OCI-M2 (cell line): ENCODE measurements at regions not wholly inside any gene's neighbourhood (a gene's known extent, or its start where the extent isn't known, plus 50 kb on each side); places are given as distances from the start of the nearest gene placed in this dataset.
"Not testable (repeated sequence)": the region's sequence is repeated elsewhere in the genome, so short reads cannot be mapped to it uniquely, and the experiment has no call there.

Source experiments
- DNase-seq: peaks from one replicate; lab custom pipeline; 2025; ENCODE audit not compliant: unreplicated experiment; lab: John Stamatoyannopoulos, UW

DNA sequence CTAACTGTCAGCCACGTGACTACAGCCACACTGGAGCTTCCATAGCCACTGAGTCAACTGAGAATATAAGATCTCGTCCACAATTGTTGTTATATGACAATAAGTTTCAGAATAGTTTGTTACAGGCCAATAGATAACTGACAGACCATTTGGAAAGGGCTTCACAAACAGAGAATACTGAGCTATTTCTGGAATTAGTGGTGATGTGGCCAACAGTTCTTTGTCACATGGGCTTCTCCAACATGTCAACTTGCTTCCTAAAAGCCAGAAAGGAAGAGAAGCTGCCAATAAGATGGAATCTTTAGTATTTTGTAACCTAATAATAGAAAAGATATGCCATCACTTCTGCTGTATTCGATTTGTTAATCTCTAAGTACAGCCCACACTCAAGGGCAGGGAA, 1220.4 kb downstream of the CDH8 start:
- DNase-seq = no peak

DNA sequence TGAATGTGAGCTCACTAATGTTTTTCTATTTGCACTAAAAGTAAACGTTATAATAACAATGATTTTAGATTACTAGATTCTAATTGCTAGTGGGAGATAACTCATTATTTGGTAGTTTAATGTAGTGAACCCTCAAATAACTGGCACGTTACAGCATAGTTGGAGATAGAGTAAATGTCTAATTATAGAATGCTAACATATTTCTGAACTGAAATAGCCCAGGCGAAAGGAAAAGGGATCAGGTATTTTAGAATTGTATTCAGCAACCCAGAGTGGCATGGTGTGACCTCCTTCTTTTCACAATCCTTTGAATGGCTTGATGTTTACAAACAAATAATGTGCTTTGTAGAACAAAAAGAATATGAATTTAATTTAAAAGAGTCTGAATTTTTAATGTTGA, 1221.2 kb downstream of the CDH8 start:
- DNase-seq = no peak

DNA sequence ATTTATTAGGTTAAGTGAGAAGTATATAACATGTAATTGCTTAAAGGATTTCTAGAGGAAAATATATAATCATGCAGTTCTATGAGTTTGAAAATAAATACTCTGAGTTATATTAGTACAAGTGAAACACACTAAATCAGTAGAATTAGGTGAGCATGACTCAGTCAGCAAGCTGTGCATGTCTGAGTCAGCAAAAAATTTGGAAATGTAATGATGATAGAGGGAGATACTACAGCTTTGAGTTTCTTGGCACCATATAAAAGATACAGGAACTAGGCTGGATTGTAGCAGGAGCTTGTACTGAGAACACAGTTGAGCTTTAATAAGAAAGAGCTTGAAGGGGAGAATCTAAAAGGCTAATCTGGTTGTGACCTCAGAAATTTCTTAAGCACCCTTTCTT, 1224.6 kb downstream of the CDH8 start:
- DNase-seq = no peak

DNA sequence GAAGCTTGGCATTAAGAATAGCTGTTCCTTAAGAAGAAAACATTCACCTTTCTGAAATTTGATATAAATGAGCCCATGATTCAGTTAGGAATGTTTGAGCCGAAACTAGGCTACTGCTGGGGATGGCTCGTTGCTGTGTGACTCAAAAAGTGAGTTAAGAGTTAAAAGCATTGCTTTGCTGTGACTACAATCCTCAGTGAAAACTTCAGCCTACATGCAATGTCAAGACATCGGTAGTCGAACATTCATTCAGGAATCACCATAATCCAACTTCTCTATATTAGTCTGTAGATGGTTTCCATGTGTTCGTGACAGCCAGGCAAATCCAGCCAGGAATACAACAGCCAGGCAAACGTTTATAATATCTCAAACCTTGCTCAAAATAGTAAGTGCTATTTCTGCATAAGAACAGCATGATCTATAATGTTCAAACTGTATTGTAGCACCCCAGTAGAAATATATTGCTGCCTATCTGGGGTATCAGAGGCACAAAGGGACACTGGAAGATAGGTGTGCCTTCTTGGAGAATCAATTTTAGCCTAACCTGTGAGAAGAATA, 1225.1 kb downstream of the CDH8 start:
- no peak for DNase-seq

DNA sequence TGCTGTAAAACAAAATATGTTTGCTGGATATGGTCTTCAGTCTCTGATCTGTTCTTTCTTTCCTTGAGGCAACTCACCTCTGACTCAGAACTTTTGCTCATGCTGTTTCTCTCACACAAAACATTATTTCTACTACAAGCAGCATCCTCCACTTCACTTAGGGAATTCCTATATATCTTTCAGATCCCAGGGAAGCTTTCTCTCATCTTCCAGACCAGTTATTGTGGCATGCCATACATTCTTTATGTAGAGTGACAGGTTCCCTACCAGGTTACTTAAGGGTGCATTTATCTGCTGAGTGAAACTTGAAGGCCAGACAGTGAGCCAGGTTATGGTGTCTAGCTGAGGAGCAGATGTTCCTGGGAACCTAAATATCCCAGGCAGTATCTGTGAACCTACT, 1226.0 kb downstream of the CDH8 start:
- DNase-seq = no peak

DNA sequence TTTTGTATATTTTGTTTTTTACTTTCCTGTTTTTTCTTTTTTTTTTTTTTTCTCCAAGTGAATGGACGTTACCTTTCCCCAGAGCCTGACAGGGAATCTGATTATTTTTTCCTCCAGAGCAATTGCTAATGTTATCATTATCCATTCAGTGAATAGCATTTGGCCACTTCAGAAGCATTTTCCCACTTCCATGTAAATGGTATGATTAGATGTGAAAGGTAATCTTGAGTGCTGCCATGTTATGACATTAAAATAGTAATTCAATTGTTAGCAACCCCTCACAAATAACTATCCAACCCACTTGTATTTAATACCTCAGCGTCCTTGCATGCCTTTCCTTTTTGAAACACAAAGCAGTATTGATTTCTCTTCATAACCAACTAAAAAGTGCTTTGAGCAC, 1243.8 kb downstream of the CDH8 start:
- no peak for DNase-seq

DNA sequence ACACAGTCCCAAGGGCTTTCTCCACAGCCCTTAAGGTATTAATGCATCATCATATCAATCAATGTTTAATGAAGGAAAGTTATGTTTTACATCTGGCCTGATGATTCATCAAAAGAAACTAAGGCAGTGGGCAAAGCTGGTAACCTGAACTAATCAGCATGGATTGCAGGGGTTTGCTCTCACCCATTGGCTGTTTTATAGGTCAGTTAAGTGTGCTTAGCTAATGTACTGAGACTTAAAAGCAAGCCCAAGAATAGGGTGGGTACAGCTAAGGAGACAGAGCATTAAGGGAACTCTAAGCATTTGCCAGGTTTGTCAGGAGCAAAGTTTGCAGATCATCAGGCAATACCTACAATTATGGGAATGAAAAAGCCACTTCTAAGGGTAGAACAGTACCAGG, 1247.6 kb downstream of the CDH8 start:
- no peak for DNase-seq

DNA sequence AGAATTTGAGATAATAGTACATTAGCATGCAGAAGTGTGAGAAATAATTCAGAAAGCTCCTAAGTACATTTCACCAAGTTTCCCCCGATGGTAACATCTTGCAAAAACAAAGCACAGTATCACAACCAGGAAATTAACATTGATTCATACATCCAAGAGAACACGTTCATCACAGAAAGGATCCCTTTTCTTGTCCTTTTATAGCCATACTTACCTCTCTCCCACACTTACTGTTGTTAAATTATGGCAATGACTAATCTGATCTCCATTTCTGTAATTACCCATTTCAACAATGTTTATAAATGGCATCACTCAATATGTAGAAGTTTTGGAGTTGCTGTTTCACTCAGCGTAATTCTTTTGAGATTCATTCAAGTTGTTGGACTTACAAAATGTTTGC, 1260.0 kb downstream of the CDH8 start:
- no peak for DNase-seq

DNA sequence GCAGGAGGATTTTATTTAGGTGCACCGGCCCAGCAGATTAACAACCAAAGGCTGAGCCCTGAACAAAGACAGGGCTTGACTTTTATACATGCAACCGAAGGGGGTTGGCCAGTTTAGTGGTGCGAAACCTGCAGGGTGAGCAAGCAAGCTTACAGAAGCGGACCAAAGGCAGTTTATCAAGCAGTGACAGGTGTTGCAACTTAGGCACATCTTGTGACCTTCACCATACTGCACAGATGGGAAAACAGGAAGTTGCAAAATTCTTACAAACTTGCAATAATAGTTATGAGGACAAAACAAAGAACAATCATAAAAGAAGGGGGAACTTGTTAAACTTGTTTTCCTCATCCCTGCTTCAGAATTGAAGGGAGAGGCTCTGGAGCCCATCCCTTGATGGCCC, 1265.1 kb downstream of the CDH8 start:
- no peak for DNase-seq

DNA sequence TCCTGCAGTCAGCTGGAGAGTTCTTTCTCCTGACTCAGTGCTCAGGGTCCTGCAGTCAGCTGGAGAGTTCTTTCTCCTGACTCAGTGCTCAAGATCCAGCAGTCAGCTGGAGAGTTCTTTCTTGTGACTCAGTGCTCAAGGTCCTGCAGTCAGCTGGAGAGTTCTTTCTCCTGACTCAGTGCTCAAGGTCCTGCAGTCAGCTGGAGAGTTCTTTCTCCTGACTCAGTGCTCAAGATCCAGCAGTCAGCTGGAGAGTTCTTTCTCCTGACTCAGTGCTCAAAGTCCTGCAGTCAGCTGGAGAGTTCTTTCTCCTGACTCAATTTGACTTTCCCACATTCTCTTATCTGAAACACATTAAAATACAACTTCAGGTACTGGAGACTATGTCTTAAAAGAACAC, 1265.9 kb downstream of the CDH8 start:
- not testable (repeated sequence) for DNase-seq

DNA sequence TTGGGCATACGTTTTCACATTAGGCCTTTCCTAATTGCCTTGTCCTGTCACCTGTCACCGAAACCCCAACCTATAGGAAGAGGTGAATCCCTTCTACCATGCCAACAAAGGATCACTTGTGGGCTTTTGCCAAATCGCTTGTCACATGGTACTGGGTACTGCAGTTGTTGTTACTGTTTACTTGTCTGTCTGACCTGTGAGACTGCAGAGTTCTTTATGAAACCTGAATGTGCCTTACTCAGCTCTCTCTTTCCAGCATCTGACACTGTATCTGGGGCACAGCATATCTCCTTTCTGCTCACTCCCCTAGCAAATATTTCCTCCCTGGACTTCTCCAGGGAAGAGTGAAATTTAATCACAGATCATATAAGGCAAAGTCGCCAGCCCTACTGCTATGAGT, 1272.4 kb downstream of the CDH8 start:
- no peak for DNase-seq

DNA sequence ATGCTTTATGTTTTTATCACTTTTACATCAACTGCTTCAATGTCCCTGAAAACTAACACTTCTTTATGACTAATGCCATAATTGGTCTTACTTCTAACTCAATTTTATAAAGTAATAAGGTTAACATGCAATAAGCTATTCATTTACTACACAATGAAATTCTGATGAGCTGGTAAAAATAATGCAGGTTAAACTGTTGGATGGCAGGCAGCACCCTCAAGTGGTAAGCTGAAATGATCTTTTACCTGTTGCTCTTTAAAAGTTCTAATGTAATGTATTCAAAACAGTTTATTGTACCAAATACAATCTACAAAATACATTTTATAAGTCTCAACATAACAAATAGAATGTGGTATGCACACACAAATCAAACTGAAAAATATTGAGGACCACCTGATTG, 1280.3 kb downstream of the CDH8 start:
- DNase-seq = no peak

DNA sequence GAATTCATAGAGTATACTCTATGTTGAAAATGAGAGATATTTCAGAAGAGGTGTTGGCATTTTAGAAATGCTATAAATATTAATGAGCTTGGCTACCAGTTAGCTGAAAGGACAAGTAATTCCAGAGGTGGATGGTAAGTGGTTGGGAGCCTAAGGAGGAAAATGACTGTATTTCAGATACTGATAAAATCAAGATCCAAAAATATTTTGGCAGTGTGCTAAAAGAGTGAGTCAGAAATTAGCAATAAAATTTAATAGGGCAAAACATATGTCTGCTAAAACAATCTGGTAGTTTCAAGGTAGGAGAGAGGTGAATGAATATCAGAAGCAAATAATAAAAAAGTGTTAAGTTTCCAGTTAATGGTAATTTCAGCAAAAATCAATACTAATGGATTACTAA, 1287.9 kb downstream of the CDH8 start:
- no peak for DNase-seq

DNA sequence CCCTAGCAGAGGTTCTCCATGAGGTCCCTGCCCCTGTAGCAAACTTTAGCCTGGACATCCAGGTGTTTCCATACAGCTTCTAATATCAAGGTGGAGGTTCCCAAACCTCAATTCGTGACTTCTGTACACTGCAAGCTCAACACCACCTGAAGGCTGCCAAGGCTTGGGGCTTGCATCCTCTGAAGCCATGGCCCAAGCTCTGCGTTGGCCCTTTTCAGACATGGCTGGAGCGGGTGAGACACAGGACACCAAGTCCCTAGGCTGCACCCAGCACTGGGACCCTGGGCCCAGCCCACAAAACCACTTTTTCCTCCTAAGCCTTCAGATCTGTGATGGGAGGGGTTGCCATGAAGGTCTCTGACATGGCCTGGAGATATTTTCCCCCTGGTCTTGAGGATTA, 1292.0 kb downstream of the CDH8 start:
- DNase-seq = no peak

DNA sequence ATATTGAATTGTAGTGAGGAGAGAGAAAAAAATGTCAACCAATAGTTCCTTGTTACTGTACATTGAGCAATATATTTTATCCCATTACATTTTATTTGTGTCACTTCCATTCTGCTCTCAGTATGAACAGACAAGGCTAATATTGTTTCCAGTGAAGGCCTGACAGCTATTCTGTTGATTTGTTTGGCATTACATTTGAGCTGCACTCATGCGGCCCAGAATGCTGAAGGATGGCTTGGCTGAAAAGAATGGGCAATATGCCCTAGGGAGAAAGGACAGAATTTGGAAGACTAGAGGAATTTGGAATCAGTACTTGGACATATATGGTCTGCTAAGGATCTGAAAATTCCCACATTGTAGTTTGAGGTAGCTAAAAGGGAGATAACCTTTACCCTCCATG, 1294.4 kb downstream of the CDH8 start:
- DNase-seq = no peak

DNA sequence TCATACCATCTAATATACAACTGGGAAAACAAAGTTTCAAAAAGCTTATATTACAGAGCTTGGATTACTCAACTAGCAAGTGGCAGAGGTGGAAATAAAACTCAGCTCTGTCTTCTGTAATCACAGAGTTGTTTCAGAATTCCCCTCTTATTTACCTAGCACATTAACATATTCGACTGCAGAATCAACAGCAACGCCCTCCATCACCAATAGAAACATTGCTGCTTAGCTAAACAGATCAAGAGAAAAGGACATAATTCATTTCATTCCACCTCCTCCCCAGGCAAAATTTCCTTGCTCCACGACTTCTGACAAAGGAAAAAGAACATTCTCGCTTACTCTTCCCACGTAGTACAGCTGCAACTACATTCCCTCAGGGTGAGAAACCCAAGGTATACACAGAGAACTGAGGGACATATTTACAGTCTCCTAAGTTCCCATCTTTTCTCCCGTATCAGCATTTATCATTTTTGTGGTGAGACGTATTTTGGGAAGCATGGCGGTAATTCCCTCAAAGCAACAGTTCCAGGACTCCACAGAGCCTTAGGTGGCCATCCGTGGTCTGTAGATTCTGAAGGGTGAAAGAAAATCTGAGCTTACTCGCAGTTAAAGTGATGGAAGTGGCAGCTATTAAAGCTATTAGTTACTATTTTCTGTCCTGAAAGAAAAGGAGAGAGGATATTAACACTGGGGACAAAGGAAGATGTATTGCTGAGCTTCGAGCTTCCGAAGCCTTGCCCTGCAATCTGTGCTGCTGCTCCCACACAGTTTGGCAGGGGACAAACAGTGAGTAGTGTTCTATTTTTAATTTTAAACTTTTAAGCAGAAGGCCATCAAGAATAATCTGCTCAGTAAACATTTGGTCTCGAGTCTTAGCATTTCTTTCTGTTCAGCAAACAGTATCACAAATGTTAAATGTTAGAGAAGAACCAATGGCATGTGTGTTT, 1296.2 kb downstream of the CDH8 start:
- no peak for DNase-seq

DNA sequence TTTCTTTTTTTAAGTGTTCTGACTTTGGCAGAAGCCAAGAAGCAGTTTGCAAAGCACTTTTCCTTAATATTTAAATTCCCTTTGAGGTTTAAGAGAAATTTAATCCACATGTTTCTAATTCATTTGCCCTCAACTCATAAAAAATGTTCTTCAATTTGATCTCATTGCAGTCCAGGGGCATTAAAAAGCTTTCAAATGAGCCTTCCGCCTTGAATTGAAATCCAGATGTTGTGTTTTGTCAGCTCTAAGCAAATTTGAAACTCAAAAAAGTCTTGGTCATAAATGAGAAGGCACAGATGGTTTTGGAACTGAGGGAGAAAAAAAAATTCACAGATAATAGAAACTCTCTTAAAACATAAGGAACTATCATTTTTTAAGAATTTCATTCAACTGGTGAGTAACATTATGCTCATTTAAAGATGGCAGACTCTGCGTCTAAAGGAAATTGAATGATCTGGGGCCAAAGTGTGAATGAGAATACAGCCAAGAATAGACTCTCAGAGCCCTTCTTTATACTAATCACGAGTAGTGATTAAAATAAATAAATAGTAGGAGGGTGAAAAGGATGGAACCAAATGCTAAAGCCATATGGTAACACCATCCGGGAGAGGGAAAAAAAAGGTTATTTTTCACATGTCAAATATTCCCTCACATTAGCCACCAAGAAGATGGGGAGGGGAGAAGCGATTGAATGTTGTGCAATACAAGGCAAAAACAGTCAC, 1304.7 kb downstream of the CDH8 start:
- DNase-seq = no peak

DNA sequence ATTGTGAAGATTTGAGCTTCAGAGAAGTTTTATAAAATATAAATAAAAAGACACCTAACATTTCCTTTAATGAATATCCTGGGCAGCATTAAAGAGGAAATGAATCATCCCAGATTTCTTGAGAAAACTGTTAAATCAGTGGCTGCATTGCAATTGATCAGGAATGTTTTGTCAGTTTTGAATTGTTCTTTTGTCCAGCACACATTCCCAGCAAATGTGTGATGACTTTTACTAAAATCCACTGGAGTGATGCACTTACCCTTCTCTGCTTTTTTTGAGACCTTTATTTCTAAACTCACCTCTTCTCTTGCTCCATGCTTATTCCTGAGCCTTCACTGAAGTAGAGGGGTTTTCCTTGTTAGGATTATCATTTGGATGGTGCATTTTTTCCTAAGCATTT, 1307.2 kb downstream of the CDH8 start:
- DNase-seq = no peak

DNA sequence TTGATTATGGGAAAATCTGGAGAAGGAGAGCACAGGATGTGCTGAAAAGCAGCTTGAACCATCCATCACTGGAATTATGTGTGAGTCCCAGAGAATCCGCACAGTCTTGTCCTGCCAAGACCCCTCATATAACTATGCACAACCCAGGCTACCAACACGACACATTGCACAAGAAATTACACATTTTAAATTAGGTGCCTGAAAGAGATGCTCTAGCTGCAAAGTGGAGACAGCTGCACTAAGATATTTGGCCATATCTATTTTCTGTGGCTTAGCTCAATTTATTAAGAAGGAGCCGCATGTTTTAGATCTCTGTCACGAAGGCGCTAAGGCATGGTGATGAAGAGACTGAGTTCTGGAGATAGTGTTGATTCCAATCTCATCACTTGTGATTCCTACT, 1308.4 kb downstream of the CDH8 start:
- DNase-seq = no peak

DNA sequence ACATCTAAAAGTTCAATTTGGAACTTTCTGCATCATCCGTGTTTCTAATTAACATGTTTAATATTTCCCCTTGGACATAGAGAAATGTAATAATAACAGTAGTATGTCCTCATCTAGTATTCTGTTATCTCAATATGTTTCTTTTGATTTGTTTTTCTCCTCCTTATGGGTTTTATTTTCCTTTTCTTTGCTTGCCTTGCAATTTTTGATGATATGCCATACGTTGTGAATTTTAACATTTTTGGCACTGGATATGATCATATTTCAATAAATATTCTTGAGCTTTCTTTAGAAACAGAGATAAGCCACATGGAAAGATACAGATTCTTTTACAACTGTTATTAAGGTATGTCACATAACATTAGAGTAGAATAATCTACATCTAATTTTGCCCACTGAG, 1316.2 kb downstream of the CDH8 start:
- no peak for DNase-seq

DNA sequence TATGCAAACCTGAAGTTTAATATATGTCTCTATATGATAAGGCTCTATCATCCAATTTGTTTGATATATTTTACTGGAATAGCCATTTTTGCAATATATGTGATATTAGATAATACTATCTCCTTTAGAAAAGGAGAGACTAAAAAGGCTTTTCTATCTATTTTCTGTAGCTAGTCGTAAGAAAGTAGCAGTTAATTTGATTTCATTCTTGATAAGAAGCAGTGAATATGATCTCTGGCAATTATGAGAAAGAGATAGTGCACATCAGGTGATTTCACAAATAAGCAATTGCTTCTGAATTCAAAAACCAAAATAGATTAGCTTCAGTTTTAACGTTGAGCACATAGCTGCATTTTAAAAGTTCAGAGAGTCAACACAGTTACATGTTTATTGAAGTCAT, 1318.4 kb downstream of the CDH8 start:
- no peak for DNase-seq

DNA sequence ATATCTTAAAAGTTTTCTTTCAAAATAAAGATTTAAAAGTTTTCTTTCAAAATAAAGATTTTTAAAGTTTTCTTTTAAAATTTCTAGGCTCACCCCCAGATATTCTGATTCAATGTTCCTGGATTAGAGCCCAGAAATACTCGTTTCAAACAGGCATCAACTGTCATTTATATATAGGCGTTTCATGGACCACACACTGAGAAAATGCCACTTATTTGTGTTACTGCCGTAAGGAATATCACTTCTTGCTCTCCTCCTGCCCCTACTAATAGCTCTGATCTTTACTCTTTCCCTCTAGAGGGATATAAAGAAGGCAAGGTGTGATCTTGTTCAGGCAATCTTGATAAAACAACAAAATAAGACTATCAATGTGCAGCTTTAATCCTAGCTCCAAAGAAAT, 1324.1 kb downstream of the CDH8 start:
- no peak for DNase-seq
